IMR-90 (cell line): ENCODE measurements at regions not wholly inside any gene's neighbourhood (a gene's known extent, or its start where the extent isn't known, plus 50 kb on each side); places are given as distances from the start of the nearest gene placed in this dataset.

Experiments used
- ATAC-seq: fragments of 200-7000 bp; cut with Tn5 transposase; 2 replicates; pipeline ENCODE4 v1.9.1; 2020; ENCODE audit warnings: low read depth, mild to moderate bottlenecking, moderate library complexity
- BruUV-seq: library from RNA; stranded (reverse); fragments of 400-500 nt; replicated peaks from 2 replicates; lab custom pipeline; 2021; lab: Mats Ljungman, UMichigan
- CTCF ChIA-PET: fragments of 300-600 bp; formaldehyde crosslinking; extraction: SDS; loops from one replicate; lab custom pipeline; 2021; ENCODE audit warnings: antibody characterized with exemption; lab: Yijun Ruan, JAX
- POLR2A ChIA-PET: fragments of 300-600 bp; sonication (Branson Sonifier 250); formaldehyde crosslinking; loops from one replicate; lab custom pipeline; 2022; ENCODE audit warnings: antibody characterized with exemption; ENCODE audit not compliant: unreplicated experiment; lab: Charles Lee
- DNase-seq: peaks from one replicate; pipeline ENCODE4 v3.0.0; 2013
- H2AFZ ChIP-seq: replicated peaks from 2 replicates; pipeline ENCODE3; 2013; ENCODE audit warnings: low read length, mild to moderate bottlenecking; ENCODE audit not compliant: poor library complexity
- H2AK5ac ChIP-seq: 2 replicates; pipeline ENCODE4 v1.6.1; 2013; ENCODE audit warnings: low read depth, low read length, inconsistent platforms
- H2AK9ac ChIP-seq: replicated peaks from 2 replicates; pipeline ENCODE3; 2013; ENCODE audit warnings: mild to moderate bottlenecking, low read depth, low read length, moderate library complexity; ENCODE audit not compliant: poor library complexity
- H2BK120ac ChIP-seq: 2 replicates; pipeline ENCODE4 v1.6.1; 2013; ENCODE audit warnings: low read depth, low read length, inconsistent platforms
- H2BK15ac ChIP-seq: 3 replicates; pipeline ENCODE4 v1.6.1; 2013; ENCODE audit warnings: low read depth, low read length, inconsistent platforms
- H2BK20ac ChIP-seq: 2 replicates; pipeline ENCODE4 v1.6.1; 2013; ENCODE audit warnings: low read depth, mild to moderate bottlenecking, inconsistent platforms, low read length, moderate library complexity
- H2BK5ac ChIP-seq: 2 replicates; pipeline ENCODE4 v1.6.1; 2013; ENCODE audit warnings: mild to moderate bottlenecking, low read depth, low read length, inconsistent platforms; ENCODE audit not compliant: poor library complexity, severe bottlenecking
- H3K14ac ChIP-seq: replicated peaks from 2 replicates; pipeline ENCODE4 v1.6.1; 2013; ENCODE audit warnings: low read depth, low read length, inconsistent platforms
- H3K18ac ChIP-seq: 2 replicates; pipeline ENCODE4 v1.6.1; 2013; ENCODE audit warnings: low read depth, low read length, control low read depth
- H3K23ac ChIP-seq: 2 replicates; pipeline ENCODE4 v1.6.1; 2013; ENCODE audit warnings: low read depth, low read length, inconsistent platforms
- H3K27ac ChIP-seq: 2 replicates; pipeline ENCODE4 v1.5.1; 2013; ENCODE audit warnings: mild to moderate bottlenecking, control low read depth, low read length; ENCODE audit not compliant: insufficient read depth
- H3K27me3 ChIP-seq: 2 replicates; pipeline ENCODE4 v1.6.1; 2013; ENCODE audit warnings: low read length; ENCODE audit not compliant: control insufficient read depth, insufficient read depth
- H3K36me3 ChIP-seq: 2 replicates; pipeline ENCODE4 v1.6.1; 2013; ENCODE audit warnings: low read length, mixed read lengths; ENCODE audit not compliant: control insufficient read depth, insufficient read depth
- H3K4ac ChIP-seq: 2 replicates; pipeline ENCODE4 v1.6.1; 2013; ENCODE audit warnings: low read depth, low read length, inconsistent platforms
- H3K4me1 ChIP-seq: 2 replicates; pipeline ENCODE4 v1.6.1; 2013; ENCODE audit warnings: low read length, mixed read lengths; ENCODE audit not compliant: control insufficient read depth, insufficient read depth
- H3K4me2 ChIP-seq: 2 replicates; pipeline ENCODE4 v1.6.1; 2013; ENCODE audit warnings: low read depth, mild to moderate bottlenecking, control low read depth, low read length, moderate library complexity
- H3K4me3 ChIP-seq: 2 replicates; pipeline ENCODE4 v1.5.1; 2013; ENCODE audit warnings: low read depth, mild to moderate bottlenecking, control low read depth, low read length, moderate library complexity; ENCODE audit not compliant: insufficient read depth
- H3K56ac ChIP-seq: 2 replicates; pipeline ENCODE4 v1.6.1; 2013; ENCODE audit warnings: low read length, inconsistent platforms; ENCODE audit not compliant: insufficient read depth; ENCODE audit errors: extremely low read depth
- H3K79me1 ChIP-seq, 2 experiments: 2 replicates each; pipeline ENCODE4 v1.6.1; 2013; ENCODE audit warnings: low read length in 2 of 2, inconsistent platforms in 1 of 2, low read depth in 1 of 2
- H3K9ac ChIP-seq: 2 replicates; pipeline ENCODE4 v1.6.1; 2013; ENCODE audit warnings: low read depth, low read length, control low read depth
- H3K9me1 ChIP-seq: 2 replicates; pipeline ENCODE4 v1.6.1; 2013; ENCODE audit warnings: low read length, inconsistent platforms; ENCODE audit not compliant: insufficient read depth
- H3K9me3 ChIP-seq: 2 replicates; pipeline ENCODE4 v1.6.1; 2013; ENCODE audit warnings: low read length; ENCODE audit not compliant: control insufficient read depth, insufficient read depth
- H4K20me1 ChIP-seq: 2 replicates; pipeline ENCODE4 v1.6.1; 2013; ENCODE audit warnings: low read length, inconsistent platforms; ENCODE audit not compliant: insufficient read depth
- H4K5ac ChIP-seq: 2 replicates; pipeline ENCODE4 v1.6.1; 2013; ENCODE audit warnings: mild to moderate bottlenecking, low read depth, low read length, control low read depth
- H4K8ac ChIP-seq, 2 experiments: 2 replicates each; pipeline ENCODE4 v1.6.1; 2013; ENCODE audit warnings: low read depth in 2 of 2, low read length in 2 of 2, control low read depth in 1 of 2, inconsistent platforms in 1 of 2
- H4K91ac ChIP-seq: 2 replicates; pipeline ENCODE4 v1.6.1; 2013; ENCODE audit warnings: low read depth, low read length, inconsistent platforms; ENCODE audit not compliant: insufficient read depth
- CEBPB ChIP-seq: IDR thresholded peaks from 2 replicates; pipeline ENCODE4 v1.6.1; 2012; ENCODE audit warnings: low read depth, low read length, improper control_type of control experiment
- USF2 ChIP-seq: fragments of 150-350 bp; IDR thresholded peaks from 2 replicates; pipeline ENCODE4 v1.6.1; 2017; ENCODE audit warnings: mild to moderate bottlenecking, antibody characterized with exemption, low read length, low read depth
- WGBS, 2 experiments: methylation state at CpG; one replicate each; pipeline versions ENCODE4 v1.1.5 to v1.1.7; 2013; ENCODE audit warnings: missing lambda C conversion rate in 2 of 2; ENCODE audit not compliant: insufficient read length in 1 of 2; ENCODE audit errors: extremely low coverage in 2 of 2; 5-methylcytosine and 5-hydroxymethylcytosine counted together
- dilution Hi-C: fragments of 300-500 bp; cut with HindIII; formaldehyde crosslinking; loops from one replicate; pipeline ENCODE4 v1.14.3; 2018; ENCODE audit warnings: low sequenced_read_pairs; ENCODE audit not compliant: unreplicated experiment
- in situ Hi-C: fragments of 300-500 bp; cut with MboI; formaldehyde crosslinking; loops from 3 replicates; pipeline ENCODE4 v1.14.3; 2019; ENCODE audit warnings: low sequenced_read_pairs, inconsistent platforms, mixed read lengths
- intact Hi-C: fragments of 100-400 bp; cut with micrococcal nuclease; formaldehyde crosslinking; loops from 2 replicates; pipeline ENCODE4 v1.10.0; 2022

GRCh38 chr12:66045506-66045905 lies 85.0 kb downstream of the LLPH start:
- Histone ChIP-seq H2BK120ac (no peak overlapping the region), H3K4me2 (no peak overlapping the region), H3K14ac (no peak overlapping the region), H4K20me1 (no peaks in the 10 kb centered on the region), H3K79me1 (no peaks in the 10 kb centered on the region), H3K9me1 (no peaks in the 10 kb centered on the region), H4K5ac (no peak overlapping the region), H3K4me3 (no peak overlapping the region), H3K4me1 (peaks cover 14% of the 10 kb centered on the region), H2BK5ac (no peak overlapping the region), H2AFZ (no peak overlapping the region), H2AK9ac (no peak overlapping the region), H3K27me3 (no peaks in the 10 kb centered on the region), H2BK20ac (no peak overlapping the region), H2BK15ac (no peak overlapping the region; the same call in 2 of the 3 replicates), H3K56ac (no peak overlapping the region), H3K23ac (no peak overlapping the region), H3K4ac (no peak overlapping the region), H4K8ac (no peak overlapping the region), H3K18ac (no peak overlapping the region), H3K27ac (no peak overlapping the region), H3K9me3 (no peaks in the 10 kb centered on the region), H2AK5ac (no peak overlapping the region), H3K9ac (no peak overlapping the region), H4K91ac (no peak overlapping the region), H3K36me3 (no peaks in the 10 kb centered on the region)
- dilution Hi-C loops (no loop called here), in situ Hi-C loops (no loop called here), intact Hi-C loops (no loop called here)
- no peak for ATAC-seq
- CTCF ChIA-PET: no interaction called here
- POLR2A ChIA-PET: no interaction called here
- TF ChIP-seq USF2: no peak
- peak; percentile 74 for TF ChIP-seq CEBPB
- no TSS peak for BruUV-seq
- WGBS, 2 experiments: no CpG with 5 or more reads among the region's 3 CpGs
- no peak for DNase-seq
